Middle frontal gyrus (tissue), 1 donor: ENCODE measurements at regions not wholly inside any gene's neighbourhood (a gene's known extent, or its start where the extent isn't known, plus 50 kb on each side); places are given as distances from the start of the nearest gene placed in this dataset.

Source experiments
- DNase-seq: peaks from one replicate; pipeline ENCODE4 v3.0.0-alpha.2; 2015; ENCODE audit warnings: low spot score; ENCODE audit errors: extremely low spot score

GRCh38 chr11:13220148-13220547, 57.4 kb upstream of the BMAL1 start:
- DNase-seq = no peak

DNA sequence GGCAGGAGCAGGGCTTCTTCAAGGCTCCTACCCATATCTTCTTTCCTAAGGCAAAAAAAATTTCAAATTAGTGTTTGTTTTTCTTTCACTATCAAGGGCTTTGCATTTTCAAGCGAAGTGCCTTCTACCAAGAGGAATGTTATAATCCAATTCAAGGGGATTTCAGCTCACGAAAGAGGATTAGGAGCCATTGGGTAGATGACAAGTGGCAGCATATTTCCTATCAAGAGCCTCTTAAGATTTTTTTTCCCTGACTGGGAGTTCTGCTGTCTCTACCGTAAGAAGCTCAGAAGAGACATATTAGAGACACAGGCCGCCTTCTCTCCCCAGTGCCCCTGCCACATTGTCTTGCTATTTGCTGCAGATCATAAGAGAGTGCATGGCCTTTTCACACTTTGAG, 55.9 kb upstream of the BMAL1 start:
- DNase-seq = no peak

- DNase-seq = no peak
Observed at GRCh38 chr11:13222285-13222684, 55.3 kb upstream of the BMAL1 start.

DNA sequence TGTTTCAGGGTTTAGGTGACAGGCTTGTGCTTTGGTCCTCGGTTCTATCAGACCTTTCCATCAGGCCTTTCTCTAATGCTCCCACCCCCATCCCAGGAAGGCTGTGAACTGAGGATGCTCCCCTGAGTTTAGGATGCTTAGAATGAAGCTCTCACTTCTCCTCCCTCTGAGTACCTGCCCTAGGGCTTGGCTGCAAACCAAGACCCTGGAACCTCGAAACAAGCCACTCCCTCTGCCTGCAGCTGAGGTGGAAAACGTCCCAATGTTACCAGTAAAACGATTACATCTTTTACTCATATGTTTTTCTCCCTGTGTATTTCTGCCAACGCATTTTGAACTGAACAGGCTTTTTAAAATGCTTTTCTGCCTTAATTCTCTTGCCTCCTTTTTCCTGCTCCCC, 54.5 kb upstream of the BMAL1 start:
- no peak for DNase-seq

GRCh38 chr11:13224324-13224723, 53.3 kb upstream of the BMAL1 start:
- no peak for DNase-seq

DNA sequence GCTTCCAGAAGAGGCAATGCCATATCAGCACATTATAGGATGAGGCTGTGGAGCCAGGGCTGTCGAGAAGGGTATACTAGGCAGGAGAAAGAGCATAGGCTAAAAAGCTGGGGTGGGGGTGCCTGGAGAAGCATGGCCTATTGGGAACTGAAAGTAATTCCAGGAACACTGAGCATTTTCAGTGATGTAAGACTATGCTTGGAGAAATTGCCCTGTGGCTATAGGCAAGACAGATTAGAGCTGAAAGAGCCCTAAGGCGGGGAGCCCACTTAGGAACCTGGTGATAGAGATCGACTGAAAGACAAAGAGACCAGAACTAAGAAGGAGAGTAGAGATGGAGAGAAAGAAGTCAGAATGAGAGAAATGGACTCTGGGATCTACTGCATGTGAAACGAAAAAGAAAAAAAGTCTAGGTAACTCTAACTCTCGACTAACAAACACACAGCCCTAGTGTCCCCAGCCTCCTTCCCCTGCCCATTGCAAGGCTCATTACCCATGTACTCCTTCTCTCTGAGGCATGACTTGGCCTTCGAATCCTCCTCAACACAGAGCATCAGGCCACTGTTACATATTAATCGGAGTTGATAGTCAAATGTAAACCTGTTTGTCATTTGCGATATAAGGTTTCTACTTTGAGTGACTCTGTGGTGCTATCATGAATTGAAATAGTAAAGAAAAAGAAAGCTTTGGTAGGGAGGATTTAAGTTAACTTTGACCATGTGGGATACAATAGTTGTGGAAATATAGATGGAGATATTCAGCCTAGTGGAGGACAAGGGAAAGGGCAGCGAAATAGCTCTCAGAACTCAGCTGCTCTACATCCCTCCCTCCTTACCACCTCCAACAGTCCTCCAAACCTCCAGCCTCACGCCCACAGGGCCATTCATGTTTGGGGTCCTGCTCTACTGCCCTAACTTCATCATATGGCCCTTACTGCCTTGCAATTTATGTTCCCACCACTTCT, 52.3 kb upstream of the BMAL1 start:
- no peak for DNase-seq

GRCh38 chr11:13227676-13228255, 49.8 kb upstream of the BMAL1 start:
- no peak for DNase-seq
